Cardiac muscle cell (in vitro differentiated cells and primary cell): ENCODE measurements at regions not wholly inside any gene's neighbourhood (a gene's known extent, or its start where the extent isn't known, plus 50 kb on each side); places are given as distances from the start of the nearest gene placed in this dataset.
"Not testable (repeated sequence)": the region's sequence is repeated elsewhere in the genome, so short reads cannot be mapped to it uniquely, and the experiment has no call there.

Source experiments
- DNase-seq, 2 donors: peaks; one replicate each; pipeline versions ENCODE4 v3.0.0 to v3.0.0-alpha.2; 2010 to 2017; ENCODE audit warnings: low read depth in 1 of 2, low spot score in 1 of 2
- H3K27ac ChIP-seq: fragments of 200-600 bp; sonication (generic); 2 replicates; pipeline ENCODE4 v1.5.1; 2016
- H3K27me3 ChIP-seq: fragments of 200-600 bp; sonication (generic); 2 replicates; pipeline ENCODE4 v1.6.0; 2016; ENCODE audit warnings: control low read depth
- H3K36me3 ChIP-seq: fragments of 200-600 bp; sonication (generic); 2 replicates; pipeline ENCODE4 v1.5.1; 2016; ENCODE audit warnings: control low read depth
- H3K4me1 ChIP-seq: fragments of 200-600 bp; sonication (generic); 2 replicates; pipeline ENCODE4 v1.8.1; 2017; ENCODE audit warnings: low read depth, mild to moderate bottlenecking, mixed run types
- H3K4me3 ChIP-seq: fragments of 200-600 bp; sonication (generic); 2 replicates; pipeline ENCODE4 v1.5.1; 2016; ENCODE audit warnings: mild to moderate bottlenecking
- H3K9me3 ChIP-seq: fragments of 200-600 bp; sonication (generic); 2 replicates; pipeline ENCODE4 v1.5.1; 2017; ENCODE audit warnings: low read depth, mild to moderate bottlenecking, control low read depth
- CTCF ChIP-seq: IDR thresholded peaks from 2 replicates; pipeline ENCODE4 v1.5.1; 2012; ENCODE audit warnings: low read depth, mild to moderate bottlenecking, low read length

GRCh38 chr18:56284319-56284718 lies 354.1 kb downstream of the TXNL1 start:
- H3K27ac ChIP-seq, result no peak overlapping the region
- H3K36me3 ChIP-seq, result no peaks in the 10 kb centered on the region
- no peaks in the 10 kb centered on the region for H3K27me3 ChIP-seq
- no peak overlapping the region for H3K4me3 ChIP-seq
- H3K9me3 ChIP-seq, result no peaks in the 10 kb centered on the region
- no peak for TF ChIP-seq CTCF
- no peaks in the 10 kb centered on the region for H3K4me1 ChIP-seq
- no peak for DNase-seq

GRCh38 chr18:56283316-56283715 lies 355.1 kb downstream of the TXNL1 start:
- no peaks in the 10 kb centered on the region for H3K36me3 ChIP-seq
- H3K27me3 ChIP-seq, result no peaks in the 10 kb centered on the region
- no peak for DNase-seq
- H3K4me3 ChIP-seq, result no peak overlapping the region
- no peaks in the 10 kb centered on the region for H3K4me1 ChIP-seq
- TF ChIP-seq CTCF, result no peak
- no peak overlapping the region for H3K27ac ChIP-seq
- no peaks in the 10 kb centered on the region for H3K9me3 ChIP-seq

GRCh38 chr18:56282234-56283104 lies 355.9 kb downstream of the TXNL1 start:
- no peak for TF ChIP-seq CTCF
- Histone ChIP-seq H3K27ac (no peak overlapping the region), H3K4me3 (no peak overlapping the region), H3K27me3 (no peaks in the 10 kb centered on the region), H3K36me3 (no peaks in the 10 kb centered on the region), H3K4me1 (no peaks in the 10 kb centered on the region), H3K9me3 (no peaks in the 10 kb centered on the region)
- DNase-seq, result no peak

GRCh38 chr18:56279816-56280215 lies 358.6 kb downstream of the TXNL1 start:
- not testable (repeated sequence) for DNase-seq, H3K9me3 ChIP-seq, H3K27me3 ChIP-seq, H3K4me1 ChIP-seq, H3K36me3 ChIP-seq, H3K4me3 ChIP-seq, H3K27ac ChIP-seq

- H3K27ac ChIP-seq, result no peak overlapping the region
- no peak for DNase-seq
- TF ChIP-seq CTCF, result no peak
These were observed 359.9 kb downstream of the TXNL1 start for GRCh38 chr18:56278421-56279003.

GRCh38 chr18:56276466-56276865 lies 361.9 kb downstream of the TXNL1 start:
- Histone ChIP-seq H3K27me3 (no peaks in the 10 kb centered on the region), H3K36me3 (no peaks in the 10 kb centered on the region), H3K9me3 (no peaks in the 10 kb centered on the region), H3K4me1 (no peaks in the 10 kb centered on the region), H3K27ac (no peak overlapping the region), H3K4me3 (no peak overlapping the region)
- TF ChIP-seq CTCF, result no peak
- no peak for DNase-seq

More at GRCh38 chr18:56278421-56279003, 359.9 kb downstream of the TXNL1 start:
- H3K4me1 ChIP-seq, result no peaks in the 10 kb centered on the region
- no peaks in the 10 kb centered on the region for H3K27me3 ChIP-seq
- H3K36me3 ChIP-seq, result no peaks in the 10 kb centered on the region
- H3K4me3 ChIP-seq, result no peak overlapping the region
- no peaks in the 10 kb centered on the region for H3K9me3 ChIP-seq
